H1 (cell line): ENCODE measurements at regions not wholly inside any gene's neighbourhood (a gene's known extent, or its start where the extent isn't known, plus 50 kb on each side); places are given as distances from the start of the nearest gene placed in this dataset.

ENCODE experiments used
- ATF3 ChIP-seq: IDR thresholded peaks from 2 replicates; pipeline ENCODE4 v1.6.1; 2011; ENCODE audit warnings: low read depth, mild to moderate bottlenecking, low read length; ENCODE audit not compliant: insufficient read depth
- CREB1 ChIP-seq: IDR thresholded peaks from 2 replicates; pipeline ENCODE4 v1.6.1; 2012; ENCODE audit warnings: inconsistent platforms
- CTCF ChIP-seq, 3 experiments: IDR thresholded peaks; 1 replicate in 2 of 3; 2 replicates in 1 of 3; pipeline versions ENCODE4 v1.5.1 to v1.6.1; 2011; ENCODE audit warnings: low read length in 3 of 3, mild to moderate bottlenecking in 3 of 3, inconsistent platforms in 2 of 3, low read depth in 1 of 3, moderate library complexity in 1 of 3; ENCODE audit not compliant: insufficient read depth in 1 of 3; ENCODE audit errors: control extremely low read depth in 1 of 3
- EZH2 ChIP-seq: fragments of 200-600 bp; sonication (generic); IDR thresholded peaks from 2 replicates; pipeline ENCODE4 v1.7.1; 2012; ENCODE audit warnings: low read depth, mild to moderate bottlenecking, moderate library complexity, low read length, inconsistent platforms; ENCODE audit not compliant: severe bottlenecking
- HDAC2 ChIP-seq, 2 experiments: fragments of 300-600 bp in 1 of 2; sonication (generic) in 1 of 2; IDR thresholded peaks; 2 replicates each; pipeline ENCODE4 v1.6.1; 2011 to 2012; ENCODE audit warnings: low read depth in 2 of 2, low read length in 2 of 2, mild to moderate bottlenecking in 2 of 2, moderate library complexity in 2 of 2, borderline replicate concordance in 1 of 2, inconsistent platforms in 1 of 2
- JUND ChIP-seq: IDR thresholded peaks from 2 replicates; pipeline ENCODE4 v1.6.1; 2011; ENCODE audit warnings: mild to moderate bottlenecking, improper control_type of control experiment, low read length
- NRF1 ChIP-seq: IDR thresholded peaks from 2 replicates; pipeline ENCODE4 v1.6.1; 2011; ENCODE audit warnings: mild to moderate bottlenecking, low read depth, low read length, improper control_type of control experiment
- POLR2A ChIP-seq, 2 experiments: IDR thresholded peaks; 1 replicate in 1 of 2; 2 replicates in 1 of 2; pipeline ENCODE4 v1.6.1; 2011; ENCODE audit warnings: low read depth in 2 of 2, low read length in 2 of 2, mild to moderate bottlenecking in 2 of 2; ENCODE audit errors: control extremely low read depth in 1 of 2
- SP1 ChIP-seq: IDR thresholded peaks from 2 replicates; pipeline ENCODE4 v1.6.1; 2011; ENCODE audit warnings: low read depth, low read length
- USF2 ChIP-seq: IDR thresholded peaks from 2 replicates; pipeline ENCODE4 v1.6.1; 2011; ENCODE audit warnings: low read length, improper control_type of control experiment

GRCh38 chr7:76129366-76129765 lies 72.3 kb upstream of the SRRM3 start:
- TF ChIP-seq USF2 (no peak), CTCF (IDR thresholded peaks at IDR 0.05; ENCODE audit: control extremely low read depth in 1 of 3, insufficient read depth in 1 of 3, low read depth in 1 of 3, low read length in 3 of 3) (no peak), POLR2A (IDR thresholded peaks at IDR 0.05; ENCODE audit: control extremely low read depth in 1 of 2, low read depth in 2 of 2, low read length in 2 of 2) (no peak), EZH2 (no peak), HDAC2 (IDR thresholded peaks at IDR 0.05; ENCODE audit: borderline replicate concordance in 1 of 2, low read depth in 2 of 2, low read length in 2 of 2) (no peak), JUND (no peak), CREB1 (no peak), ATF3 (no peak), SP1 (no peak), NRF1 (no peak)
